ENCODE measurements at regions not wholly inside any gene's neighbourhood (a gene's known extent, or its start where the extent isn't known, plus 50 kb on each side); places are given as distances from the start of the nearest gene placed in this dataset.
A peak's percentile ranks its signal among the peaks of the same experiment; 100 is the strongest.
"Not testable (repeated sequence)": the region's sequence is repeated elsewhere in the genome, so short reads cannot be mapped to it uniquely, and the experiment has no call there.

- DNase-seq (ENCODE audit: low spot score): no peak
These were observed 160.3 kb upstream of the JADE1 start for GRCh38 chr4:128649161-128649560.

- DNase-seq (ENCODE audit: low spot score): no peak
These were observed 161.5 kb upstream of the JADE1 start for GRCh38 chr4:128648021-128648420.

- not testable (repeated sequence) for DNase-seq (ENCODE audit: low spot score)
These were observed 162.6 kb upstream of the JADE1 start for GRCh38 chr4:128646893-128647292.

GRCh38 chr4:128644693-128645654, 164.5 kb upstream of the JADE1 start:
- not testable (repeated sequence) for DNase-seq (ENCODE audit: low spot score)

- DNase-seq (ENCODE audit: low spot score): not testable (repeated sequence)
These were observed 165.4 kb upstream of the JADE1 start for GRCh38 chr4:128644107-128644506.

- not testable (repeated sequence) for DNase-seq (ENCODE audit: low spot score)
These were observed 167.9 kb upstream of the JADE1 start for GRCh38 chr4:128641566-128641965.

- no peak for DNase-seq (ENCODE audit: low spot score)
These were observed 169.8 kb upstream of the JADE1 start for GRCh38 chr4:128639541-128640270.

- no peak for DNase-seq (ENCODE audit: low spot score)
These were observed 172.6 kb upstream of the JADE1 start for GRCh38 chr4:128636906-128637305.

- DNase-seq (ENCODE audit: low spot score): no peak
These were observed 173.4 kb upstream of the JADE1 start for GRCh38 chr4:128635955-128636560.

- peak; percentile 58 for DNase-seq (ENCODE audit: low spot score)
These were observed 174.2 kb upstream of the JADE1 start for GRCh38 chr4:128635141-128635954.

- no peak for DNase-seq (ENCODE audit: low spot score)
These were observed 176.4 kb upstream of the JADE1 start for GRCh38 chr4:128633067-128633466.

GRCh38 chr4:128630871-128631270, 178.6 kb upstream of the JADE1 start:
- peak; percentile 60 for DNase-seq (ENCODE audit: low spot score)

- peak; percentile 54 for DNase-seq (ENCODE audit: low spot score)
These were observed 185.8 kb upstream of the JADE1 start for GRCh38 chr4:128623508-128624215.

GRCh38 chr4:128620279-128620965, 189.1 kb upstream of the JADE1 start:
- not testable (repeated sequence) for DNase-seq (ENCODE audit: low spot score)

GRCh38 chr4:128615197-128615596, 194.3 kb upstream of the JADE1 start:
- no peak for DNase-seq (ENCODE audit: low spot score)

GRCh38 chr4:128608006-128608405, 201.5 kb upstream of the JADE1 start:
- no peak for DNase-seq (ENCODE audit: low spot score)

- DNase-seq (ENCODE audit: low spot score): peak; percentile 48
These were observed 203.3 kb upstream of the JADE1 start for GRCh38 chr4:128606173-128606572.

GRCh38 chr4:128604840-128605239, 204.7 kb upstream of the JADE1 start:
- DNase-seq (ENCODE audit: low spot score): no peak

- DNase-seq (ENCODE audit: low spot score): no peak
These were observed 205.3 kb upstream of the JADE1 start for GRCh38 chr4:128604204-128604603.

- no peak for DNase-seq (ENCODE audit: low spot score)
These were observed 206.4 kb upstream of the JADE1 start for GRCh38 chr4:128603081-128603480.
